Colonic mucosa (tissue), 4 donors: ENCODE measurements at regions not wholly inside any gene's neighbourhood (a gene's known extent, or its start where the extent isn't known, plus 50 kb on each side); places are given as distances from the start of the nearest gene placed in this dataset.

Experiments used
- DNase-seq: peaks from one replicate; pipeline ENCODE4 v3.0.0-alpha.2; 2020
- H3K27ac ChIP-seq: fragments of 200-600 bp; one replicate; pipeline ENCODE4 v1.8.0; 2021
- H3K27me3 ChIP-seq: fragments of 200-600 bp; one replicate; pipeline ENCODE4 v1.8.0; 2021
- H3K36me3 ChIP-seq: fragments of 200-600 bp; one replicate; pipeline ENCODE4 v1.8.0; 2021
- H3K4me1 ChIP-seq: fragments of 200-600 bp; one replicate; pipeline ENCODE4 v1.8.0; 2021; ENCODE audit warnings: mild to moderate bottlenecking
- H3K4me3 ChIP-seq: fragments of 200-600 bp; one replicate; pipeline ENCODE4 v1.8.0; 2021
- H3K9ac ChIP-seq, 2 donors: one replicate each; pipeline ENCODE4 v1.7.0; 2013; ENCODE audit warnings: control low read depth in 2 of 2, low read depth in 2 of 2, low read length in 2 of 2
- H3K9me3 ChIP-seq: fragments of 200-600 bp; one replicate; pipeline ENCODE4 v1.8.0; 2021
- CTCF ChIP-seq: fragments of 200-600 bp; IDR thresholded peaks from one replicate; pipeline ENCODE4 v1.8.0; 2022; ENCODE audit warnings: antibody characterized with exemption, mild to moderate bottlenecking
- intact Hi-C: fragments of 100-400 bp; cut with DNase I; formaldehyde crosslinking; loops from one replicate; pipeline ENCODE4 v1.14.1; 2022
- donor health status: healthy.
- donor health status: DM: no; HTN: no; CAD: no.
- donor health status: DM: no; HTN: no; CAD: no.

- Histone ChIP-seq H3K27me3 (no peaks in the 10 kb centered on the region), H3K27ac (no peak overlapping the region), H3K4me3 (no peak overlapping the region), H3K9ac (no peak overlapping the region), H3K9me3 (no peaks in the 10 kb centered on the region), H3K36me3 (no peaks in the 10 kb centered on the region), H3K4me1 (no peaks in the 10 kb centered on the region)
- peak; percentile 17 for TF ChIP-seq CTCF
- DNase-seq: no peak
- intact Hi-C loops: loop anchor here (5.0 kb wide), 1 partner anchor 386 kb away; no protein-coding TSS in a partner anchor
Measured at GRCh38 chr17:34163646-34164045, 91.4 kb upstream of the CCL2 start.

GRCh38 chr17:34164837-34165236 lies 90.2 kb upstream of the CCL2 start:
- Histone ChIP-seq H3K4me3 (no peak overlapping the region), H3K4me1 (no peaks in the 10 kb centered on the region), H3K27ac (no peak overlapping the region), H3K36me3 (no peaks in the 10 kb centered on the region), H3K9me3 (no peaks in the 10 kb centered on the region), H3K27me3 (no peaks in the 10 kb centered on the region), H3K9ac (no peak overlapping the region)
- TF ChIP-seq CTCF: no peak
- intact Hi-C loops: loop anchor here (5.0 kb wide), 1 partner anchor 388 kb away; no protein-coding TSS in a partner anchor
- no peak for DNase-seq

- intact Hi-C loops: no loop called here
- Histone ChIP-seq H3K27me3 (no peaks in the 10 kb centered on the region), H3K9ac (no peak overlapping the region), H3K4me3 (no peak overlapping the region), H3K9me3 (no peaks in the 10 kb centered on the region), H3K36me3 (no peaks in the 10 kb centered on the region), H3K27ac (no peak overlapping the region), H3K4me1 (no peaks in the 10 kb centered on the region)
- TF ChIP-seq CTCF: no peak
- DNase-seq: no peak
Measured at GRCh38 chr17:34166352-34166751, 88.7 kb upstream of the CCL2 start.

GRCh38 chr17:34167354-34167753 lies 87.7 kb upstream of the CCL2 start:
- Histone ChIP-seq H3K36me3 (no peaks in the 10 kb centered on the region), H3K4me1 (no peaks in the 10 kb centered on the region), H3K27ac (no peak overlapping the region), H3K9me3 (no peaks in the 10 kb centered on the region), H3K27me3 (no peaks in the 10 kb centered on the region), H3K4me3 (no peak overlapping the region), H3K9ac (no peak overlapping the region)
- intact Hi-C loops: no loop called here
- TF ChIP-seq CTCF: no peak
- no peak for DNase-seq

GRCh38 chr17:34168989-34169388 lies 86.1 kb upstream of the CCL2 start:
- Histone ChIP-seq H3K9me3 (no peaks in the 10 kb centered on the region), H3K36me3 (no peaks in the 10 kb centered on the region), H3K9ac (no peak overlapping the region), H3K4me1 (no peaks in the 10 kb centered on the region), H3K27me3 (no peaks in the 10 kb centered on the region), H3K4me3 (no peak overlapping the region), H3K27ac (no peak overlapping the region)
- intact Hi-C loops: no loop called here
- DNase-seq: no peak
- no peak for TF ChIP-seq CTCF

GRCh38 chr17:34169496-34169895 lies 85.6 kb upstream of the CCL2 start:
- intact Hi-C loops: no loop called here
- H3K27ac ChIP-seq: no peak overlapping the region
- no peak for DNase-seq
- no peaks in the 10 kb centered on the region for H3K4me1 ChIP-seq
- no peak overlapping the region for H3K4me3 ChIP-seq
- no peaks in the 10 kb centered on the region for H3K27me3 ChIP-seq
- no peaks in the 10 kb centered on the region for H3K9me3 ChIP-seq
- TF ChIP-seq CTCF: no peak
- H3K36me3 ChIP-seq: no peaks in the 10 kb centered on the region
- H3K9ac ChIP-seq: no peak overlapping the region
